ENCODE measurements at regions not wholly inside any gene's neighbourhood (a gene's known extent, or its start where the extent isn't known, plus 50 kb on each side); places are given as distances from the start of the nearest gene placed in this dataset.

- Histone ChIP-seq H3K79me2 (ENCODE audit: insufficient read depth, low read length) (no peaks in the 10 kb centered on the region), H3K27ac (ENCODE audit: low read depth, low read length) (no peak overlapping the region), H3K36me3 (ENCODE audit: control insufficient read depth in 1 of 2, insufficient read depth in 2 of 2, low read length in 2 of 2) (no peaks in the 10 kb centered on the region), H2AFZ (ENCODE audit: low read depth, low read length, poor library complexity, severe bottlenecking) (no peak overlapping the region), H3K9ac (ENCODE audit: low read length) (no peak overlapping the region), H3K27me3 (ENCODE audit: insufficient read depth, low read length) (peaks cover 8% of the 10 kb centered on the region), H3K4me1 (ENCODE audit: control insufficient read depth in 1 of 2, insufficient read depth in 2 of 2, low read length in 2 of 2) (peaks cover 0 to 12% of the 10 kb centered on the region in 2 experiments; a peak in 1 of 4 replicates), H3K9me3 (ENCODE audit: control insufficient read depth in 1 of 2, insufficient read depth in 1 of 2, low read depth in 1 of 2, low read length in 2 of 2) (no peaks in the 10 kb centered on the region), H3K4me2 (ENCODE audit: low read length) (no peak overlapping the region), H4K20me1 (ENCODE audit: insufficient read depth) (no peaks in the 10 kb centered on the region), H3K9me2 (ENCODE audit: insufficient read depth) (no peaks in the 10 kb centered on the region), H3K4me3 (replicated peaks in 1 of 2; ENCODE audit: low read depth in 1 of 2, low read length in 2 of 2) (no peak overlapping the region)
- RAD21 ChIA-PET (ENCODE audit: low non-redundant PET in 1 of 2, low total read pairs in 2 of 2, uncharacterized antibody in 2 of 2, unreplicated experiment in 2 of 2): no interaction called here
- no TSS peak for BruUV-seq (replicated peaks)
- POLR2A ChIA-PET: no interaction called here
- intact Hi-C loops (cut with micrococcal nuclease): no loop called here
- DNase-seq (ENCODE audit: low read depth, low spot score) (no peak), ATAC-seq (no peak)
- TF ChIP-seq JUND (IDR thresholded peaks at IDR 0.05) (no peak), POLR2AphosphoS5 (IDR thresholded peaks at IDR 0.05; ENCODE audit: low read depth, low read length) (no peak), ZFX (IDR thresholded peaks at IDR 0.05) (no peak)
- CTCF ChIA-PET: interaction anchor here (0.9 to 1.5 kb wide), 4 partner anchors 8 to 1065 kb away, joined by 3 to 6 read pairs (median 5); no protein-coding TSS in a partner anchor
Observed at GRCh38 chr1:34696981-34697380, 57.9 kb upstream of the GJB5 start.

GRCh38 chr1:34697818-34698217 is 57.0 kb upstream of the GJB5 start:
- ATAC-seq (no peak), DNase-seq (ENCODE audit: low read depth, low spot score) (no peak)
- RAD21 ChIA-PET (ENCODE audit: low non-redundant PET in 1 of 2, low total read pairs in 2 of 2, uncharacterized antibody in 2 of 2, unreplicated experiment in 2 of 2): no interaction called here
- Histone ChIP-seq H4K20me1 (ENCODE audit: insufficient read depth) (no peaks in the 10 kb centered on the region), H3K4me1 (ENCODE audit: control insufficient read depth in 1 of 2, insufficient read depth in 2 of 2, low read length in 2 of 2) (peaks cover 0 to 12% of the 10 kb centered on the region in 2 experiments; a peak in 1 of 4 replicates), H3K9ac (ENCODE audit: low read length) (no peak overlapping the region), H3K9me3 (ENCODE audit: control insufficient read depth in 1 of 2, insufficient read depth in 1 of 2, low read depth in 1 of 2, low read length in 2 of 2) (no peaks in the 10 kb centered on the region), H3K36me3 (ENCODE audit: control insufficient read depth in 1 of 2, insufficient read depth in 2 of 2, low read length in 2 of 2) (no peaks in the 10 kb centered on the region), H3K4me3 (replicated peaks in 1 of 2; ENCODE audit: low read depth in 1 of 2, low read length in 2 of 2) (no peak overlapping the region), H3K4me2 (ENCODE audit: low read length) (no peak overlapping the region), H3K27ac (ENCODE audit: low read depth, low read length) (no peak overlapping the region), H3K9me2 (ENCODE audit: insufficient read depth) (no peaks in the 10 kb centered on the region), H3K79me2 (ENCODE audit: insufficient read depth, low read length) (no peaks in the 10 kb centered on the region), H2AFZ (ENCODE audit: low read depth, low read length, poor library complexity, severe bottlenecking) (no peak overlapping the region), H3K27me3 (ENCODE audit: insufficient read depth, low read length) (peaks cover 3% of the 10 kb centered on the region)
- POLR2A ChIA-PET: no interaction called here
- CTCF ChIA-PET: no interaction called here
- no TSS peak for BruUV-seq (replicated peaks)
- intact Hi-C loops (cut with micrococcal nuclease): no loop called here
- TF ChIP-seq EZH2phosphoT487 (IDR thresholded peaks at IDR 0.05; ENCODE audit: borderline replicate concordance): no peak
- no peak for TF ChIP-seq SIN3A (IDR thresholded peaks at IDR 0.05; ENCODE audit: low read depth)
- TF ChIP-seq POLR2AphosphoS5 (IDR thresholded peaks at IDR 0.05; ENCODE audit: low read depth, low read length): no peak
- TF ChIP-seq EZH2 (IDR thresholded peaks at IDR 0.05): no peak
- no peak for TF ChIP-seq ZNF274 (IDR thresholded peaks at IDR 0.05; ENCODE audit: low read depth, low read length)
- no peak for TF ChIP-seq CBX3 (IDR thresholded peaks at IDR 0.05; ENCODE audit: low read depth)
- no peak for TF ChIP-seq JUND (IDR thresholded peaks at IDR 0.05)
- no peak for TF ChIP-seq ZFX (IDR thresholded peaks at IDR 0.05)
- no peak for TF ChIP-seq RAD21 (IDR thresholded peaks at IDR 0.05; ENCODE audit: low read depth)
- no peak for TF ChIP-seq MAX (IDR thresholded peaks at IDR 0.05)
- no peak for TF ChIP-seq CTCF (IDR thresholded peaks at IDR 0.05 in 2 of 3, conservative IDR thresholded peaks at IDR 0.05 in 1 of 3; ENCODE audit: borderline replicate concordance in 1 of 3, insufficient read depth in 1 of 3, low read depth in 2 of 3, low read length in 2 of 3)
- no peak for TF ChIP-seq ELF1 (IDR thresholded peaks at IDR 0.05; ENCODE audit: borderline replicate concordance, low read depth)
- TF ChIP-seq CEBPB (IDR thresholded peaks at IDR 0.05; ENCODE audit: low read depth): no peak
- no peak for TF ChIP-seq FOSL1 (IDR thresholded peaks at IDR 0.05; ENCODE audit: low read depth)
- no peak for TF ChIP-seq SRF (IDR thresholded peaks at IDR 0.05; ENCODE audit: low read depth)
- TF ChIP-seq YY1 (IDR thresholded peaks at IDR 0.05; ENCODE audit: extremely low read depth, insufficient replicate concordance, low read depth, low read length): no peak

All from HCT116 (cell line).